ENCODE measurements at regions not wholly inside any gene's neighbourhood (a gene's known extent, or its start where the extent isn't known, plus 50 kb on each side); places are given as distances from the start of the nearest gene placed in this dataset.
"Not testable (repeated sequence)": the region's sequence is repeated elsewhere in the genome, so short reads cannot be mapped to it uniquely, and the experiment has no call there.

GRCh38 chr6:67462725-67463124 is 1172.4 kb upstream of the ADGRB3 start:
- DNase-seq, result not testable (repeated sequence)

- DNase-seq, result no peak
These were observed 1175.5 kb upstream of the ADGRB3 start for GRCh38 chr6:67459556-67459955.

GRCh38 chr6:67458265-67458664 is 1176.8 kb upstream of the ADGRB3 start:
- DNase-seq, result no peak

- DNase-seq, result no peak
These were observed 1183.2 kb upstream of the ADGRB3 start for GRCh38 chr6:67451874-67452273.

- DNase-seq, result no peak
These were observed 1184.4 kb upstream of the ADGRB3 start for GRCh38 chr6:67450641-67451040.

- no peak for DNase-seq
These were observed 1185.5 kb upstream of the ADGRB3 start for GRCh38 chr6:67449602-67450001.

GRCh38 chr6:67433124-67433523 is 1202.0 kb upstream of the ADGRB3 start:
- no peak for DNase-seq

GRCh38 chr6:67431076-67431475 is 1204.0 kb upstream of the ADGRB3 start:
- no peak for DNase-seq

GRCh38 chr6:67426686-67427085 is 1208.4 kb upstream of the ADGRB3 start:
- not testable (repeated sequence) for DNase-seq

- DNase-seq, result no peak
These were observed 1223.0 kb upstream of the ADGRB3 start for GRCh38 chr6:67412035-67412434.

GRCh38 chr6:67411036-67411435 is 1224.0 kb upstream of the ADGRB3 start:
- DNase-seq, result no peak

GRCh38 chr6:67394254-67394653 is 1240.8 kb upstream of the ADGRB3 start:
- DNase-seq, result no peak

GRCh38 chr6:67393356-67393755 is 1241.7 kb upstream of the ADGRB3 start:
- DNase-seq, result no peak

- no peak for DNase-seq
These were observed 1243.1 kb upstream of the ADGRB3 start for GRCh38 chr6:67391955-67392354.

- no peak for DNase-seq
These were observed 1265.4 kb upstream of the ADGRB3 start for GRCh38 chr6:67369679-67370078.

- no peak for DNase-seq
These were observed 1272.1 kb upstream of the ADGRB3 start for GRCh38 chr6:67362976-67363375.

- DNase-seq, result no peak
These were observed 1273.8 kb upstream of the ADGRB3 start for GRCh38 chr6:67361264-67361663.

- DNase-seq, result no peak
These were observed 1276.8 kb upstream of the ADGRB3 start for GRCh38 chr6:67358241-67358640.

GRCh38 chr6:67353861-67354260 is 1281.2 kb upstream of the ADGRB3 start:
- no peak for DNase-seq

- DNase-seq, result no peak
These were observed 1282.4 kb upstream of the ADGRB3 start for GRCh38 chr6:67352717-67353116.

GRCh38 chr6:67350729-67351128 is 1284.4 kb upstream of the ADGRB3 start:
- DNase-seq, result no peak

- DNase-seq, result no peak
These were observed 1289.1 kb upstream of the ADGRB3 start for GRCh38 chr6:67345946-67346345.

GRCh38 chr6:67336014-67336413 is 1299.1 kb upstream of the ADGRB3 start:
- DNase-seq, result no peak

GRCh38 chr6:67331304-67331703 is 1303.8 kb upstream of the ADGRB3 start:
- DNase-seq, result no peak

- no peak for DNase-seq
These were observed 1306.8 kb upstream of the ADGRB3 start for GRCh38 chr6:67328269-67328668.

GRCh38 chr6:67300430-67301040 is 1334.5 kb upstream of the ADGRB3 start:
- DNase-seq, result no peak
